ENCODE measurements at regions not wholly inside any gene's neighbourhood (a gene's known extent, or its start where the extent isn't known, plus 50 kb on each side); places are given as distances from the start of the nearest gene placed in this dataset.

DNA sequence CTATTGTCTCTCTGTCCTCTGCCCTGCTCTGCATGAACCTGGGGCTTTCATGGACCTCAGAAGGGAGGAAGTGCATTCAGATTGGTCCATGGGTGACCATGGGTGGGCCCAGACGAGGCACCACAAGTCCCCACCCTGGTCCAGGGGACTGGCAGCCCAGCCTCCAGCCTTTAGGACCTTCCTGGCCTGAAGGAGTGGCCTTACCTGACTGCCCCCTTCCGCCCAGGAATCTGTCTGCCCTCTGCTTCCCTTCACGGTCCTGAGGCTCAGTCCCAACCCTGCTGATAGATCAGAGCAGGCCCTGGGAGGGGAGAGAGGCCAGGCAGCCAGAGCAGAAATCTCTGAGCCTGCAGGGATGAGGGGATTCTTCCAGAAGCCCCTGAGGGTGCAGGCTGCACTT is 455.4 kb downstream of the PCDH18 start:
- TF ChIP-seq, protein P1, sequence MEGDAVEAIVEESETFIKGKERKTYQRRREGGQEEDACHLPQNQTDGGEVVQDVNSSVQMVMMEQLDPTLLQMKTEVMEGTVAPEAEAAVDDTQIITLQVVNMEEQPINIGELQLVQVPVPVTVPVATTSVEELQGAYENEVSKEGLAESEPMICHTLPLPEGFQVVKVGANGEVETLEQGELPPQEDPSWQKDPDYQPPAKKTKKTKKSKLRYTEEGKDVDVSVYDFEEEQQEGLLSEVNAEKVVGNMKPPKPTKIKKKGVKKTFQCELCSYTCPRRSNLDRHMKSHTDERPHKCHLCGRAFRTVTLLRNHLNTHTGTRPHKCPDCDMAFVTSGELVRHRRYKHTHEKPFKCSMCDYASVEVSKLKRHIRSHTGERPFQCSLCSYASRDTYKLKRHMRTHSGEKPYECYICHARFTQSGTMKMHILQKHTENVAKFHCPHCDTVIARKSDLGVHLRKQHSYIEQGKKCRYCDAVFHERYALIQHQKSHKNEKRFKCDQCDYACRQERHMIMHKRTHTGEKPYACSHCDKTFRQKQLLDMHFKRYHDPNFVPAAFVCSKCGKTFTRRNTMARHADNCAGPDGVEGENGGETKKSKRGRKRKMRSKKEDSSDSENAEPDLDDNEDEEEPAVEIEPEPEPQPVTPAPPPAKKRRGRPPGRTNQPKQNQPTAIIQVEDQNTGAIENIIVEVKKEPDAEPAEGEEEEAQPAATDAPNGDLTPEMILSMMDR (IDR thresholded peaks at IDR 0.05), result no peak
- TF ChIP-seq EZH2 (IDR thresholded peaks at IDR 0.05), result no peak
- no peak for TF ChIP-seq EZH2phosphoT487 (IDR thresholded peaks at IDR 0.05)
